ENCODE measurements at regions not wholly inside any gene's neighbourhood (a gene's known extent, or its start where the extent isn't known, plus 50 kb on each side); places are given as distances from the start of the nearest gene placed in this dataset.

DNA sequence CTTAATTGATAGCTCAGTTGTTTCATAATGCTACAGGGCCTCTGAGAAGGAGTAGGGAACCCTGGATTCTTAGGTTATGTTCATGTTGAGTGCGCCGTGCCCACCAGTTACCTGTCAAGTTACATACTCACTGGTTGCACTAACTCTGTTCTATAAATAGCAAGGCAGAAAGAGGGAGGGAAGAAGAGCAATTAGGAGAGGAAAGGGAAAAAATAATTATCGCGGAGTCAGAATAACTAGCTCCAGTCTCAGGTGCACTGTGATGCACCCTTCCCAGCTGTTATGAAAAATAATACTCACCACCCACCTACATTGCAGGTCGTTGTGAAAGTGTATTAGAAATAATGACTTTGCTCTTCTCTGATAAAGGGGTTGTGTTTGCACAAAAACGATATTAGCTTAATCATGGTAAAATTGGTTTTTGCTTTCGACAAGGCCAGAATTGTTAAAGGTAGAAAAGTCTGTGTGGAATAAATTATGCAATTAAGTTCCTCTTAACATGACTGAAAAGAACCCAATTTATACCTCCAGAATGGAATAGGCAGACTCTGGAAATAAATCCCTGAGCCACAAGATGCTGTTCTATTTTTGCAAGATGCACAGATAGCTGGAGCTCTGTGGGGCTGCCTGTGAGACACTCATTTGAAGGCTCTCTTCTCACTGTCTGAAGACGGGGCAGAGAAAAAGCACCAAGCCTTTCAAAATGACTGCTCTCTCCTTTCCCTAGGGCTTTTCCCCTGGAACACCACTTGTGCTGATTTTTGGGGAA is 137.6 kb upstream of the PITRM1 start:
- DNase-seq (ENCODE audit: low spot score), result no peak

- no peak for DNase-seq (ENCODE audit: low spot score)
These were observed 133.5 kb upstream of the PITRM1 start for GRCh38 chr10:3306050-3306449.

- DNase-seq (ENCODE audit: low spot score), result no peak
These were observed 123.1 kb upstream of the PITRM1 start for GRCh38 chr10:3295582-3296151.

DNA sequence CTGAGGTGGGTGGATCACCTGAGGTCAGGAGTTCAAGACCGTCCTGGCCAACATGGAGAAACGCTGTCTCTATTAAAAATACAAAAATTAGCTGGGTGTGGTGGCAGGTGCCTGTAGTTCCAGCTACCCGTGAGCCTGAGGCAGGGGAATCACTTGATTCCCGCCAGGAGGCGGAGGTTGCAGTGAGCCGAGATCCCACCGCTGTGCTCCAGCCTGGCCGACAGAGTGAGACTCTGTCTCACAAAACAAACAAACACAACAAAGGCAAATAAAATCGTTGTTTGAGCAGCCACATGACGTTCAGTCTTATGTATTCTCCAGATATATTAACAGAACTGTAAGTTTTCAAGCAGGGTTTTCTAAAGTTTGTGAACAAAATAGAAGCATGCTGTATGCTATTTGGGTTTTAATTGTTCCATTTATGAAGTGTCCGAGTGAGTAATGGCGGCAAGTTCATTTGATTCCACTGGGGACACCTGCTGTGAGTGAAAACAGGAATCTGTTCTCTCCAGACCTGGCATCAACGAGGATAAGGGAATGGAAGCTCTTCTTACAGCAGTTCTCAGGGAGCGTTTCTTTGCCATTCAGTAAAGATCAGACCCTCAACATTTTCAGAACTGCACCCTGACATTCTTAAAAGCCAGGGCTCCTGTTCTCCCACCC is 122.5 kb upstream of the PITRM1 start:
- DNase-seq (ENCODE audit: low spot score), result no peak

- DNase-seq (ENCODE audit: low spot score), result no peak
These were observed 121.2 kb upstream of the PITRM1 start for GRCh38 chr10:3293581-3294431.

GRCh38 chr10:3292636-3293035 is 120.1 kb upstream of the PITRM1 start:
- DNase-seq (ENCODE audit: low spot score), result no peak

DNA sequence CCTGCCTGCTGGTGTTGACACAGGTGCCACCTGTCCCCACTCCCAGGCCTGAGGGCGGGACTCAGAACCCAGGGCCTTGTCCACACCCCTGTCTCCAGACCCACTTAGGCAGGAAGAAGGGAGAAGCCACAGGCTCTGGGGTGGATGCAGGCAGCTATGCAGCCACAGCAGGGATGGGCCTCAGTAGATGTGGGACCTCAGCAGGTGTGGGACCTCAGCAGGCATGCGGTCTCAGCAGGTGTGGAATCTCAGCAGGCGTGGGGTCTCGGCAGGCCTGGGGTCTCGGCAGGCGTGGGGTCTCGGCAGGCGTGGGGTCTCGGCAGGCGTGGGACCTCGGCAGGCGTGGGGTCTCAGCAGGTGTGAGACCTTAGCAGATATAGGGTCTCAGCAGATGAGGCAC is 118.0 kb upstream of the PITRM1 start:
- no peak for DNase-seq (ENCODE audit: low spot score)

- no peak for DNase-seq (ENCODE audit: low spot score)
These were observed 115.2 kb upstream of the PITRM1 start for GRCh38 chr10:3287572-3288445.

DNA sequence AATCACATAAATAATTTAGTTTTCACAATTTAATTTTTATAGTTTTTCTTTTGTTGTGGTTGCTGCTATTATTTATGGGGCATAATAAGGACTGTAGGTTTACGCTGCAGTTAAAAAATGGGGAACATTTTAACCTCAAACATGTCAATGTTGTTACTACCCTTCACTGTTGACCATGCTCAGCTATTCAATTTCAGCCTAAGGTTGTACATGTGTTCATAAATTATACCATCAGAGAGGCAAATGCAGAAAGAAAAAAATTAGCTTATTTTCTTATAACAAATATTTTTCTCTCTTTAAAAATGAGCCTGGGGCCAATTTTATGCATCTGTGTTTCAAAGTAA is 110.1 kb upstream of the PITRM1 start:
- no peak for DNase-seq (ENCODE audit: low spot score)

GRCh38 chr10:3281941-3282673 is 109.5 kb upstream of the PITRM1 start:
- no peak for DNase-seq (ENCODE audit: low spot score)

- no peak for DNase-seq (ENCODE audit: low spot score)
These were observed 106.2 kb upstream of the PITRM1 start for GRCh38 chr10:3278771-3279170.

DNA sequence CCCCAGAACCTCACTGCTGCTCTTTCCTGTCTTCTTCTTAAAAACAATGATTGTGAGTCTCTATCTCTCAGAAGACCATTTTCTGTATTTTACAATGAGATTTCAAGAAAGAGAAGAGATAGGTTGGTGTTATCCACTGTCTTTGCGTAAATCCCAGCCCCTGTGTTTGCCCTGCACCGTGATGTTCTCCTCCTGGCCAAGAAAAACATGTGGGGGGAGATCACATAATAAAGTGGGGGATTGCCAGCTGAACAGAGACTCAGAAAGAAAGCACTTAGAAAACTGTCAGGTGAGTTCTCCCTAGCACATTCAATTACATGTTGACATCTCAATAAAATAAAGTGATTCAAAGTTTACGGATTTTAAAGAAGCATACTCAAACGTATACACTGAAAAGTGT is 105.0 kb upstream of the PITRM1 start:
- no peak for DNase-seq (ENCODE audit: low spot score)

DNA sequence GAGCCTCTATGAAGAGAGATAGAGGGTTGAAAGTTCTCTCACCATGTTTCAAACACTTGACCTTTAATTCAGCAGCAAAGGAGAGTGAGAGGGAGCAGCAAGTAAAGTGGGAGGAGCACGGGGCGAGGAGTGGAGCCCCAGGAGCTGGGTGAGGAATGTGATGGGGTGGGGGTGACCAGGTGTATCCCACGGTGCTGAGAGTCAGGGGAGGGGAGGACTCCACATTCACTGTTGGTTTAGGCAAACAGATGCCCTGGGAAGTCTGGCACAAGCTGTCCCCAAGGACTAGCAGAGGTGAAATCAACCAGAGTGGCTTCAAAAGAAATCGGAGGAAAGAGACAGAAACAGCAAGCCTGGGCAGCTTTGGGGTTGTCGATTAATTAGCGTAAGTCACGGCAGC is 101.8 kb upstream of the PITRM1 start:
- DNase-seq (ENCODE audit: low spot score), result no peak

DNA sequence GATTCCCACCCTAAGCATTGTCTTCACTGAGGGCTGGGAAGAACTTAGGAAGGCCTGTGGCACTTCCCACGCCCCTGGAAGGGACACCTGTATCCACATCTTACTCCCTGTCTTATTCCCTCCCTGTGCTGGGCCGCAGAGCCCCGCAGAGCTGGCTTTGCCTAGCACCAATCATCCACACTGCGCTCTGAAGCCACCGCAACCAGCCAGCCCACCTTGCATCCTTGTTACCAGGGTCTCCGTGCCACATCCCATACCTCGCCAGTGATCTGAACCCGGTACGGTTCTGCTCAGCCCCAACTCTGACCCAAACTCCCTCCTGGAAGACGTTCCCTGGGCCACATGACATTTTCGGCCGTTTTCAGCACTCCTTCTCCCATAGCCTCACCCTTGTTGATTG is 101.4 kb upstream of the PITRM1 start:
- no peak for DNase-seq (ENCODE audit: low spot score)

- no peak for DNase-seq (ENCODE audit: low spot score)
These were observed 99.7 kb upstream of the PITRM1 start for GRCh38 chr10:3272300-3272699.

GRCh38 chr10:3271354-3272115 is 99.0 kb upstream of the PITRM1 start:
- DNase-seq (ENCODE audit: low spot score), result no peak

DNA sequence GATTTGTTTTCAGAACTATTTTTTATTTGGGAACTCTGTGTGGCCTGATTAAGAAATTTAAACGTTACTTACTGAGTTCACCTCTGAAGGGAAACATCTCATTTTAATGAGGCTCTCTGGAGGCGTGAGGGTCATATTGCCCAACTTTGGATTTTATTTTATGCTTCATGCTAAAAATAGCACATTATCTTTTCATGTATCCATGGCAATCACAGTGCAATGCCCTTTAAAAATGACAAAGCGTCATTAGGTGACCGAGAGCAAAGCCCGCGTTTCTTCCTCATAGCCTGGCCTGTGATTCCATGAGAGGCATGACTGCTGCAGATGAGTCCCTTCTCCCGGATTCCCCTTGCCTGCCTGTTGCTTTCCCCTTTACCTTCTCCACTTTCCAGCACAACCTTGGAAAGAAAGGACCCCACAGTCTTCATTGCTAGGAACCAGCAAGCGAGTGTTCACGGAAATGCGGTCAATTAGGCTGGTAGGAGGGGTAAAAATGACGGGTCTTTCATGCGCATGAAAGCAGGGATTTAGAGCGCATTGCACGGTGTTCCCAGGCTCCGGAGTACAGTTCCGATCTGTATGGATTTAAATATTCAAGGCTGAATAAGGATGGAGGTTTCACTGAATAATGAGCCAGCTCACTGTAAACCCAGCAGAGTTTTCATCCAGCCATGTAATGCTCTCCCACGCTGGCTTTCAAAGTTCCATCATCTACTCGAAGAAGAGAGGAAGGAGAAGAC is 98.2 kb upstream of the PITRM1 start:
- DNase-seq (ENCODE audit: low spot score), result no peak

DNA sequence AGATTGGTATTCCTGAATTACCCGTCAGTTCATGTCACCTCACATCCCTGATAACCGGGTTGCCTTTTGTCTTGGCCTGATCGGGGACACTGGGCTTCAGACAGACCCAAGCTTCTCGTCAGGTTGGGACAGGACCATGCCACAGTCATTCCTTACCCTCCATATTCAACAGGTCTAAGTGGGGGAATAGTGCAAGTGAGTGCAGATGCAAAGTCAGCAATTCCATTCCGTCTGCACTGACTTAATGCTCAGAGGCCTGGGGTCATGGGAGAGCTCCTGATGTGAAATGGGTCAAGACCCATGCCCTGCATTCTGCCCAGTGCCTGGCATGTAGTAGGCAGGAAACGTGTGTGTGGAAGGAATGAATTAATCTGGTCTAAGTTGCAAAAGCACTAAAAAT is 95.4 kb upstream of the PITRM1 start:
- no peak for DNase-seq (ENCODE audit: low spot score)

DNA sequence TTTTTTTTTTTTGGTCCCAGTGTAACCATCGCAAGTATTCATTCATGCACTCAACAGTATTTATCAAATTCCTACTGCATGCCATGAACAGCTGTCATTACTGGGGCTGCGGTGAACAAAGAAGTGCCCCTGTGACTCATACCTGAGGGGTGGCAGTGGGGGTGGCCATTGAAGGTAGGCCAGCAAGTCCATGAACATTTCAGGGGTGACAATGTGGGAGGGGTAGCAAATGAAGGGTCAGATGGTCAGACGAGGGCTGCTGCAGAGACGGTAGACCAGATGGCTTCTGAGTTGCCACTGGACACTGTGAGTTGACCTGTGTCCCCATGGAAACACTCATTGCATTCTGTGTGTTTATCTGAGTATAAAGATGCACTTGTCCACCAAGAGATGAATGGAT is 92.5 kb upstream of the PITRM1 start:
- DNase-seq (ENCODE audit: low spot score), result no peak

Measured in D341Med (cell line).